HG03520 (cell line): ENCODE measurements at regions not wholly inside any gene's neighbourhood (a gene's known extent, or its start where the extent isn't known, plus 50 kb on each side); places are given as distances from the start of the nearest gene placed in this dataset.
"Not testable (repeated sequence)": the region's sequence is repeated elsewhere in the genome, so short reads cannot be mapped to it uniquely, and the experiment has no call there.

Source experiments
- ATAC-seq: cut with Tn5 transposase; IDR thresholded peaks from one replicate; pipeline ENCODE4 v1.9.1; 2021; ENCODE audit warnings: mild to moderate bottlenecking, moderate library complexity; ENCODE audit not compliant: unreplicated experiment

DNA sequence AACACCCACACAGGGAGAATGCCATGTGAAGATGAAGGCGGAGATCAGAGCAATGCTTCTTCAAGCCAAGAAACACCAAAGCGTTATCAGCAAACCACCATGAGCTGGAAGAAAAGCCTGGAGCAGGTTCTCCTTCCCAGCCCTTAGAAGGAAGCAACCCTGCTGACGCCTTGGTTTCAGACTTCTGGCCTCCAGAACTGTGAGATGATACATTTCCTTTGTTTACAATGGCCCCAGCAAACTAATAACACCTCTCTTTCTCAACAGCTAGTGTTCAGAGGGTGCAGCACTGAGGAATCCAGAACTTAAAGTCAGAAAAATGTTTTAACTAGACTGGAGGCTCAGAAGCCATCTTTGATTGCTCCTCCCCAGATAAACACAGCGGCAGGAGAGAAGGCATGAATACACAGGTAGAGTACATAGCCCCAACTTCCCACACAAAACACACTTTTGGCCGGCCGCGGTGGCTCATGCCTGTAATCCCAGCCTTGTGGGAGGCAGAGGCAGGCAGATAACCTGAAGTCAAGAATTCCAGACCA is 132.4 kb upstream of the LPP start:
- no peak for ATAC-seq

DNA sequence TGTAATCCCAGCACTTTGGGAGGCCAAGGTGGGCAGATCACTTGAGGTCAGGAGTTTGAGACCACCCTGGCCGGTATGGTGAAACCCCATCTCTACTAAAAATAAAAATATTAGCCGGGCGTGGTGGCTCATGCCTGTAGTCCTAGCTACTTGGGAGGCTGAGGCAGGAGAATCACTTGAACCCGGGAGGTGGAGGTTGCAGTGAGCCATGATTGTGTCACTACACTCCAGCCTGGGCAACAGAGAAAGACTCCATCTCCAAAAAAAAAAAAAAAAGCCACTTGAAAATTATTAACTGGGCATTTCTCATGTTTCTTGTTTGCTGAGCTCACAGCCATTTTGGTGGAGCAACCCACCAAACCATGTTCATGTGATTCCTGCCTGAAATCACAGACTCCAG is 131.1 kb upstream of the LPP start:
- ATAC-seq: not testable (repeated sequence)

DNA sequence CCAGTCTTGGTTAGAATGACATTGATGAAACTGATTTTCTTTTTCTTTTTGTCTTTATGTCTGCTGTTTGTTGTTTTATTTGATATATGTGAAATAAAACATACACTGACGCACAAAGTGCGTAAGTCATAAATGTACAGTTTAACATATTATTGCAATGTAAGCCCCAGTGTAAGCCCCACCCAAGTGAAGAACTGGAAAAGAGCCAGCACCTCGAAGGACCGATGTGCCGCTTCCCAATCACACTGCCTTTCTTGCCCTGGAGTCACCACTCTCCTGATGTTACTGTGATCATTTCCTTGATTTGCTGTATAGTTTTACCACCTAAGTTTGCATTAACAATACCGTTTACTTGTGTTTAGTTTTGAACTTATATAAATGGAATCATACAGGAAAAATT is 128.4 kb upstream of the LPP start:
- no peak for ATAC-seq

DNA sequence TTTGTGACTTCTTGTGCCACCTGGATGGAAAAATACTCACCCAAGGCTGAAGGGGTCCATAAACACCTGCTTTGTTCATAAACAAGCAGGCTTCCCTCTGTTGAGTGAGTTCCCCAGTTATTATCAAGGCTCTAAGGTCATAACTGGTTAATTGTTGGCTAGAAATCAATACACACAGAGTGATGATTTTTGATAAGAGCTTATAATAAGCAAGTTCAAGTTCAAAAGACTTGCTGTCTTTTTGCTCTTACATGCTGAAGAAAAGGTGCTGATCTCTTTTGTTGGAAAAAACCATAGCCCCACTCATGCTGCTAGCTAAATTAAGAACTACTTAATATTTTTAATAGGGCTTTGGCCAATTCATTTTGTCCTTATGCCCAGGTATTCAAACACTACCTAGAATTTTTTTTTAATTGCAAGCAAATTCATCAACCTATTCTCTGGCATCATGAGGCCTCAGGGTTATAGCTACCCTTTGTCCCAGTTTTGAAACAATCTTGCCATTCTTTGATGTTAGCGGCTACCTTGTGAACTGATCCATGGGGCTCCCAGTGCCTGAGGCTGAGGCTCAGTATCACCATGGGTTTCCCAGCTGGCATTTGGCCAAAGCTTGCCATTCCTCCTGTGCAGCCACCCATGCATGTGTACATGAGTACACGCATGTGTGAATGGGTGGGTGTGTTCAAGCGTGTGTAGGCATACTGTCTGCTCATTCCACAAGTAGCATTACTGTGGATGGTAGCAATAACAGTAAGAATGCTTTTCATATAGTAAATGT is 127.6 kb upstream of the LPP start:
- ATAC-seq: no peak

DNA sequence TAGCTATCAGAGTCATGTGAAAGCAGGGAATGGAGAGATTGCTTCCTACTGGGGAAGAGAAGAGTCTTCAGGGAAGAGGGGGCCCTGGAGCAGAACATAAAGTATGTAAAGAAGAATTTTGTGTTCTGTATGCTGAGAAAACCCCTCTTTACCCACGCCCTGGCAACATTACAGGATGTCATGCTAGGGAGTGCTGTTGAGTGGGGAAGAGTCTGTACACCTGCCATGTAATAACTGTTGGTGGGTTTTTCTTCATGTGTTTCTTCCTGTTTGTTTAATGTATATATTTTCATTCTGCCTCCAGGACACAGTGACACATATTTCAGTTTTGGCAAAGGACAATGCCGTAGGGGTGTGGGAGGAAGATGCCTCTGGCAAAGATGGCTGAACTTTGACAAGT is 122.8 kb upstream of the LPP start:
- no peak for ATAC-seq

DNA sequence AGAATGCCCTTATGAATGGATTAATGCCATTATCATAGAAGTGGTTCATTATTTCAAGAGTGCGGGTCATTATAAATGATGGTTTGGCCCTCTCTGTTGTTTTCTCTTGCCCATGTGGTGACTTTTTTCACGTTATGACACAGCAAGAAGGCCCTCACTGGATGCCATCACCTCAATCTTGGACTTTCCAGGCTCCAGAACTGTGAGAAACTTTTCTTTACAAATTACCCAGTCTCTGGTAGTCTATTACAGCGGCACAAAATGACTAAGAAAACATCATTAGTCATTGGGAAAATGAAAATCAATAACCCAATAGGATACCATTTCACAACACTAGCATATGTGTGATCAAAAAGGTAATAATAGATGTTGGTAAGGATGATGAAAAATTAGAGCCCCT is 119.0 kb upstream of the LPP start:
- no peak for ATAC-seq

DNA sequence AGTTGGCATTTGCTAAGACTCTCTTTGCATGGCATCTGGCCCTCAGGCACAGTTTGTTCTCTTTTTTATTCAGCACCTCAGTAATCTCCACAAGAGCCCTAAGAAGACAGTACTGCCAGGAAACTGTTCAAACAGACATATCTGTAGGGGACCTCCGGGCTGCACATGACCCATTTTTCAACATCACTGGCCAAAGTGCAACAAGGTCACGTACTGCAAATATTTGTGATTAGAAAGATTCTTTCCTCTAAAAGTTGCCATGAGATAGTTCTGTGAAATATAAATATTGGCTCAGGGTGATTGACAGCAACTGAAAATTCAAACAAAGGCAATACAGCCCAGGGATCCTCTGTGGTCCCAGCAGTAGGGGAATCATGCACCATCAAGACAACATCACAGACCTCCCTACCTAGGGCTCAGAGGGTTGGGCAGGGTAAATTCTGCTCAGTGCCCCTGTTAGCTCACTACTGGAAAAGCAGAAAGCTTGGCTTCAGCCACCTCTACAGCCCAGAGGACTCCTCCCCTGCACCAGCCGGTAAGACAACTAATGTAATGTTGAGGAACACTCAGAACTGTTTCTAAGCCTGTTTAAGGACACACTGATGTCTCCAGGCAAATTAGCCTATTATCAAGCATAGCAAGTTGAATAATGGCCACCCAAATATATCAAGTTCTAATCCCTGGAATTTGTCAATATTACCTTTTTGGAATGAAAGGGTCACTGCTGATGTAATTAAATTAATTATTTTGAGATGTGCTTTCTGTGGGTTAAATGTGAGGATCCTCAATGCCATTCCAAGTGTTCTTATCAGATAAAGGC is 117.4 kb upstream of the LPP start:
- ATAC-seq: no peak

DNA sequence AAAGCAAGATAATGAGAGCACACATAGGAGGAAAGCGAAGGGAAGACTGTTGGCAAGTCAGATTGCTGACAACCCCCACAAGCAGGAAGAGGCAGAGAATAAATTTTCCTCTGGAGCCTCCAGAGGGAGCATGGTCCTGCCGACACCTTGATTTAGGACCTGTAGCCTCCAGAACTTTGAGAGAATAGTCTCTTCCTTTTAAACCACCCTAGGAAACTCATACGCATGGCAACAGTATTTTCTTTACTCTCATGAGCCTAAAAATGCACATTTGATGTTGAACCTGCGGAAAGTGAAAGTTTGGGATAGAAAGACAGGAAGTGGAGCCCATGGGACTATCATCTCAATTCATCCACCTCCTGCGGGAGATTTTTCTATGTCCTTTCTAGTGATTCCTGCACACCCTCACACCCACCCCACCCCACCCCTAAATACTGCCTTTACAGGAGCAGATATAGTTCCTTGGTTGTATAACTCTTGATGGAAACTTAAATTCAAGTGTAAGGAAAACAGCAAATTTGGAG is 116.7 kb upstream of the LPP start:
- no peak for ATAC-seq

DNA sequence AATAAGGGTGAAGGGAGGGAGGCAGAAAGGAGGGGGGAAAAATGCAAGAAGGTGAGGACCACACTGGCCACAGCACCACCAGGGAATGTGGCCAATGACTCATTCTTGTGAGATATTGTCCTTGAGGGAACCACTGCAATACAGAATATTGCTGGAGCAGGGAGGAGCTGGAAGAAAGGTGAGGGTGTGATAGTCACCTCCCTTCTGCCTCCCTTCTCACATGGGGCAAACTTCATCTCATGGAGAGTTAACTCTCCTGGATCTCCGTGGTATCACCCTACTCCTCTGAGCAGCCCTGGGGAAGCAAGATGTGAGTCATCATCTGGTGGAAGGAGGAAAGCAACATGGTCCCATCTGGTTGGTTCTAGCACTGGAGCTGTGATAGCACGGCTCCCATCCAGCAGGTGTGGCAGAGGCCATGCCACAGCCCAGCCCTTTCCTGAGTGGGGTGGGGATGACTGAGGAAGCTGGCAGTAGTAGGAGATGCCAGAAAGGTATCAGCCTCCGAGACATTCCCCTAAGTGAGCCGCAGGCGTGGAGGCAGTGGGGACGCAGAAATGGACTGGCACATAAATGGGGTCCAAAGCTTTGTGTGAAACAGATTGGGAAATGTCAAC is 115.9 kb upstream of the LPP start:
- ATAC-seq: no peak

DNA sequence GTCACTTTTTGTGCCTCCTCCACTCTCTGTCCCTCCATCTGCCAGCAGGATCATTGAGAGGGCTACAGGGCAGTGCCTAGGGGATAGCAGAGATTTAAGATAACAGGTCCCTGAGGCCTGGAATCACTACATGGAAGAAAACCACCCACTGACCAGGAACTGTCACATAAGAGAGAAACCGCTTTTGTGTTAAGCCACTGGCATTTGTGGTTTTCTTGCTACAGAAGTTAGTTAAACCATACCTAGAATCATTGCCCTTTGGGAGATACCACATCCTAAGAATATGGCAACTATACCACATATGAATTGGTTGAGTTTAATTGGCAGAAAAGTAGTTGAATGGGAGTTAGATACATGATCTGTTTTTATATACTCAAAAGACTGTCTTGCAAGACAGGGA is 112.8 kb upstream of the LPP start:
- ATAC-seq: no peak

DNA sequence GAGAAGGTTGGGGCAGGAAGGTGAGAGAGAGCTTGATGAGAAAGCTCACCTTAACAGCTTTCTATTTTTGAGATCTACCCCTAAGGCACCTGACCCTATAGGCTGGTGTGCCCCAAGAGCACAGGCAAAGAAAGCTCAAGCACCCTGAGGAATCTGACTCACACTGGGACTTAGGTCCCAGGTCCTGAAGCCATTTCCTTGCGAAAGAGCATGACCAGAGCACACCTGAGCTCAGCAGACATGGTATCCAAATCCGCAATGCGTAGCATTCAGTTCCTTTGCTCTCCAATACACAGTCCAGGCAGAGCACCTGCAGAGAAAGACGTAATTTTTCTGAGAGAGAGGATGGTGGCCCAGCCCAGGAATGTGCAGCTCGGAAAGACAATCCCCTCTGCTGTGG is 112.1 kb upstream of the LPP start:
- ATAC-seq: no peak

DNA sequence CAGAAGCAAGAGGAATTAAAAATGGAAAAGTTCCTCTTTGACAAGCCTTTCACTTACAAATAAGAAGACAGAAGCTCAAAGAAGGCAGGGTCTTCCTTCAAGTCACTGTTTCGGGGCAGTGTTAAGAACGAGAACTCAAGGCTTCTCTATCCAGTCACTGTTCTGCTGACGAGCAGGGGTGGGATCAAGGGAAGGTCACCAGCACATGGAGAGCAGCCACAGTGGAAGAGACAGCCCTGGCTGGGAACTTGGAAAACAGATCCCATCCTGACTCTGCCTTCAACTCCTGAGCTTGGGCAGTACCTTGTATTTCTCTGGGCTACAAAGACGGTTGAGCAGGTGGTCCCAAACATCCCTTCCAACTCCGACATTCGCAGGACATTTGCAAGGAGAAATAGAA is 111.5 kb upstream of the LPP start:
- no peak for ATAC-seq

DNA sequence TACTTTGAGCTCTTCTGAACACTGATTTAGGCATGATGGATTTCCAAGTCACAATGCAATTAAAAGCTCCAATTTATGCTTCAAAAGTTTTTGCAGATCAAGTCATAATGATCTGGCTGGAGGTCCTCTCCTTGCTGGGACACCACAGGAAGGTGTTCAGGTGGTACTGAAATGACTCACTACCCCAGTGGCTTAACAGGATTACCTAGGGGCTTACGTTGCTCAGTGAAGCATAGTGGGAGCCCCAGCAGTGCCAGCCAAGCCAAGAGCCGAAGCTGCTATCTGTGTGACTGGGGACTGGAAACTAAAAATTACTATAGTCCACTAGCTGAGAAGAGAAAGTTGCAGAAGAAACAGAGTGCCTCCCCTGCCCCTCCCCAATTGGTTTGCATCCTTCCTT is 110.1 kb upstream of the LPP start:
- ATAC-seq: no peak

DNA sequence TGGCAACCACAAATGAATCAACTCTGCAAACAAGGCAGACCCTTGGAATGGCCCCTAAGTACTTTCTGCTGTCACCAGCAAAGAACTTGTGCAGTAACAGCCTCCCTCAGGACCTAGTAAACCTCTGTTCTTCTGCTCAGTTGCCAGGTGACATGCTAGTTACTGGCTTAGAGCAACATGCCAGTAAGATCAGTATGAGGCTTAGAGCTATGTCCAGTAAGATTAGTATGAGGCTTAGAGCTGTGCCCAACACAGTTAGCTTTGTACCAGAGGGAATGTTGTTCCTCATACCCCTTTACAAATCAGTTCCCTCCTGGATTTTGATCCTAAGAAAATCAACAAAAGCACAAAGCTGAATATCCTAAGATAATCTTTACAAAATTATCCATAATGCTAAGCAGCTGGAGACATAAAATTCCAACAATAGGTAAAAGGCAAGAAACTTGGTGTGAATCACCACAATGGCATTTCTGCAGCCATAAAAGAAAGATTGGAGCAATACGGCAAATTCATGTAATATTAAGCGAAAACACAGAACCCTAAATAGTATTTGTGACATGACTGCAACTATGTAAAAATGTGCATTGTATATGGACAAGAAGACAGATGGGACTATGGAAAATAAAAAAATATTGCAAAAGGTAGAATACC is 107.3 kb upstream of the LPP start:
- no peak for ATAC-seq

DNA sequence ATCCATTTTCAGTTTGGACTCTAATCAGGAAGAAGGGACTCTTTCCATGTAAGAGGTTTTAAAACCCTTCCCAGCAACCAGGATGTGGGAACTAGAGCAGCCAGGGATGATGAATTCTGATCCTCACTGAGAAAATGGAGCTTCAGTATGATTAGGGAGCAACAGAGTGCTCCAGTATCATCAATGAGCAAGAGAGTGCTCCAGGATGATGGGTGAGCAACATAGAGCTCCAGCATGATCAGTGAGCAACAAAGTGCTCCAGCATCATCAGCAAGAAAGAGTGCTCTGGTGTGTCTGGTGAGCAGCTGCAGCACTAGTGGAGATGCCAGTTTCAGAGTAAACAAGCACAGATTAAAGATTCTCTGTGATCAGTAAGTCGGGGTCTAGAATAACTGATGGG is 106.4 kb upstream of the LPP start:
- no peak for ATAC-seq

DNA sequence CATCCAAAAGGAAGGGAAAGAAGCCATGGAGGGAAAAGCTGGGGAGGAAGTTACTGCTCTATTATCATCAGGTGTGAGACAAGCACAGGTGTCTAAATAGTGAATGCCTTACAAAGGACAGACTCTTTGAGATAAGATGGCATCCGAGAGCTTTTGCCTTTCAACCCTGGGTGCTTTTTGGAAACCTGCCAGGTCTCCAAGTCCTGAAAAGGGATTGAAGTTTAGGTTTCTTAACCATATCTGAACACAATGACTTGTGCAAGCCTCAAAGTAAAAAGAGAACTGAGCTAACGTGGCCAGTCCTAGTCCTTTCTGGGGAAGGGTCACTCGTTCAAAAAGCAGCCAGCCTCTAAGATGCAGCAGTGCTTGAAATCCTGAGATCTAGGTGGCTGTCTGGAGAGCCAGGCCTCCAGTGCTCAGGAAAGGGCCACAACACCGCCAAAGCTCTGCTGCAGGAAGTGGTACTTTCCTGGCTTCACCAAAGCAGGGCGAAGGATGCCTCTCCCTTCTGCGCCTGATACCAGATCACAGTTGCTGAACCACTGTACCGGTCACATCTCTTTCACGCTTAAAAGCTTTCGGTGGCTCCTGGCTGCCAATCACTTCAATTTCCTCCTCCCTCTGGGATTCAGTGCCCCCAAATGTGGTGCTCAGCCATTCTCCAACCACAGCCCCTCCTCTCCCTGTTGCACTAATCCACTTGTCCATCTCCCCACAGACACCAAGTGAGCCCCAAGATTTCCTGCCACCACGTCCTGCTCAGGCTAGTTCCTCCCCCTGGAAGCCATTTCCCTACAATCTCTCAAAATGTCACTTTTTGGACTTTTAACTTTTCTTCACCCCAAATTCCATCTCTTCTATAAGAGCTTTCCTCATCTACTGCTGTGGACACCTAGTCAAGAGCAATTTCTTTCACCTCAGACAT is 104.1 kb upstream of the LPP start:
- no peak for ATAC-seq

DNA sequence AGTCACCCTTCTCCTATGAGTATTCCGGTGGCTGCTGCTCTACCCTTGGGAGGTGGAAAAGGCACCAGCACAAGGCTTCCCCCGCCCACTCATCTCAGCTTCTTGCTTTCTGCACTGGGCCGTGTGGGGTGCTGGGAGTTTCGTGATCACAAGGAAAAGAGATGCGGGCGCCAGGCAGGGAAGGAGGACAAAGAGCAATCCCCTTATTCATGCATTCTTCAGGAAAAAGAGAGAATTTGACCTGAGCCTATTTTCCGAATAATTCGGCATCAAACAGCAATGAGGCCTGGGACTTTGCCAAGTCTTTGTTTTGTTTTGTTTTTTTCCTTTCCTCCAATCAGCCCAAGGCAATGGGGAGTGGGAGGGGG is 102.2 kb upstream of the LPP start:
- no peak for ATAC-seq

DNA sequence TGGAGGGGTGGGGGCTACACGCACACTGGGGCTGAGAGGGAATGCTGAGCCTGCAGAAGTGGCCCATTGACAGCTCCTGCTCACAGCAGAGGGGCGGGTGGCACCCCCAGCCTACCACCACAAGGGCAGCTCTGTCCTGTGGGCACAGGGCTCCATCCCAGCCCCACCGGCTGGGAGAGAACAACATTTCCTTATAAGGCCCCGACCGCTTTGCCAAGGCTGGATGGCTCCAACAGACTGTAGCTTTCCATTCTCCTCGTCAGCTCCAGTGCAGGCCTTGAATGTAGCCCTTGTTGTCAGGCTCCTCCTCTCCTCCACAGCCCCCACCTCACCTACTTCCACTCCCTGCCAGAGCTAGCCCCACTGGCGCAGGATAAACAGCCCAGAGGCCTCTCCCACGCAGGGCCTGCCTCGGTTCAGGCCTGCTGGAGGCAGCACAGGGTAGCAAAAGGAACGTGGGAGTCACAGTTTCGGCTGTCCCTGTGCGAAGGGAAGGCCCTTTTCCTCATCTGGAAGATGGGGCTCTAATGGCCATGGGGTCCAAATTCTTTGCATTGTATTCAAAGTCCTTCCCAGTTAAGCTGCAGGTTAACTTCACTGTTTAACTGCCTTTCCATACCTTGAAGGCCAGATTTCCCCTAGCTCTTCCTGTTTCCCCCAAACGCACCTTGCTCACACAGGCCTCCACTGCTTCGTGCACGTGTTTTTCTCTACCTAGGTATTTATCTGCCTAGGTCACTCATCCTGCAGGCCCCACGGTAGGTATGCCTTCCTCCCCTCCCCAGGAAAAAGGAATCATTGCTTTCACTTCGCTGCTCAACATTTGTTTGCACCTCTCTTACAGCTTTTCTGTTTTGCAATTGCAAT is 101.6 kb upstream of the LPP start:
- ATAC-seq: no peak

DNA sequence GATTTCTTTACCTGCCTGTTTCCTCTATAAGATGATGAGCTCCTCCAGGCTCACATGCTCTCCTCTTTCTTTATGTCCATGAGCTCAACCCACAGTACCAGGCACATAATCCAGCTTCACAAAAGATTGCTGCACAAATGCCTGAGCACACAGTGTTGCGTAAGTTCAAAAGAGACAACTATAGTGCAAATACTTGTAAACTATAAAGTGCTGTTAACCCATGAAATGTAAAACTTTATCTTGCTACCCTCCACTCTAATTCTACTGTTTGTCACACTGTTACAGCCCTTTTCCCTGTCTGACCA is 101.0 kb upstream of the LPP start:
- no peak for ATAC-seq
